Germinal center (tissue), 1 donor: ENCODE measurements at regions not wholly inside any gene's neighbourhood (a gene's known extent, or its start where the extent isn't known, plus 50 kb on each side); places are given as distances from the start of the nearest gene placed in this dataset.
"Not testable (repeated sequence)": the region's sequence is repeated elsewhere in the genome, so short reads cannot be mapped to it uniquely, and the experiment has no call there.

Experiments
- DNase-seq: peaks from one replicate; pipeline ENCODE4 v3.0.0; 2012; ENCODE audit warnings: mixed read lengths, low spot score

DNA sequence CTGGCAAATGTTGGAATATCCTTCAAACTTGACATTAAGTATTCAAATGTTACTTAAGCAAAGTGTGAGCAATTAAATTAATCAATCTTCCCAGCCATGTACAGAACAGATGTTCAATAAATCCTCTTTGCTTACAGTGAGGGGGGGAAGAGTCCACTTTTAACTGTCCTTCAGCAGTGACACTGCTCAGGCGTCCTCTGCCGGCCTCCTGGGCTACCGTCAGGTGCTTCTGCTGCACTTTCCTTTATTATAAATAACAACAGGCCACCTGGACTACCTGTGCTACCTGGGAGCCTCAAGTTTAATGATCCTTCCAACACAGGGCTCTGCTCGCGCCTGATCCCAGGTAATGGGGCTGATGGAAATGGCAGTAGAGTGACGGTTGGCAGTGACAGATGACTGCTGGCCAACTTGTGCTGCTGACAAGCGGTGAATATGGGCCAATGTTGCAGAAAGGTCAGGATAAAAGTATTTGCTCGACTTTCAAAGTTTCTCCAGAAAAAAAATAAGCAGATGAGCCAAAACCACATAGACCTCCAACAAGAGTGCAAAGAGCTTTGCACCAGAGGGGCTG is 460.0 kb upstream of the ZNF507 start:
- DNase-seq = no peak

DNA sequence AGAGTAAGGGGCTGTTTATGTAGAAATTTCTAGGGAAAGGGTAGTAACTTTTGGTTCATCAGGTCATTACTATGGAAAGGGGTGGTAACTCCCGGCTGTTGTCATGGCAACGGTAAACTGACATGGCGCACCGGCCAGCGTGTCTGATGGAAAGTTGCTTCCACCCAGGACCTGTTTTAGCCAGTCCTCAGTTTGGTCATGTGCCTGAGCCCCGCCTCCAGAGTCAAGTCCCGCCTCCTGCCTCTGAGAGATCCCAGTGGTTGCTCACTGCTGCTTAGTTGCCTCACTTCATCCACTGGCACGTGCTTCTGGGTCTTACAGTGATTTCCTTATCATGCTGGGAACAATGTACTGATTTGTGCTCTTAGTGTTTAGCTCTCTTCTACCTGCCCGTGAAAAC is 455.2 kb upstream of the ZNF507 start:
- no peak for DNase-seq

DNA sequence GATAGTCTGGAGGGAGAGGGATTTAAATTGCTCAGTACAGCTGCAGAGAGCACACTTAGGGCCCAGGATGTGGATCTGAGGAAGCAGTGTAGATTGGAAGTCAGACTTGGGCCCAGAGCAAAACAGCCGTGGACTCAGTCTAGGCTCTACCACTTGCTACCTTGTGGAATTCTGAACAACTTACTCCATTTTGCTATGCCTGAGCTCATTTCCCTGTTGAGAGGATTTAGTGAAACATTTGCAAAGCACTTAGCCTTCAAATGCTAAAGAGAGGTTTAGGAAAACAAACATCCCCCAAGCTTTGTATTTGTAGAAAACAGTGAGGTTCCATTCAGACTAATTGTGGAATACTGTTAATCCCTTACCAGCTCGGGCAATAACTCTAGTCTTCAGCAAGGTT is 453.4 kb upstream of the ZNF507 start:
- DNase-seq = no peak

DNA sequence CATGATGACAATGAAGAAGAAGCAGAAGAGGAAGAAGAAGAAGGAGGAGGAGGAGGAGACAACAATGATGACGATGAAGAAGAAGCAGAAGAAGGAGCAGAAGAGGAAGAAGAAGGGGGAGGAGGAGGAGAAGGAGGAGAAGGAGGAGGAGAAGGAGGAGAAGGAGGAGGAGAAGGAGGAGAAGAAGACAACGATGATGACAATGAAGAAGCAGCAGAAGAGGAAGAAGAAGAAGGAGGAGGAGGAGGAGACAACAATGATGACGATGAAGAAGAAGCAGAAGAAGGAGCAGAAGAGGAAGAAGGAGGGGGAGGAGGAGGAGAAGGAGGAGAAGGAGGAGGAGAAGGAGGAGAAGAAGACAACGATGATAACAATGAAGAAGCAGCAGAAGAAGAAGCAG is 451.9 kb upstream of the ZNF507 start:
- not testable (repeated sequence) for DNase-seq

DNA sequence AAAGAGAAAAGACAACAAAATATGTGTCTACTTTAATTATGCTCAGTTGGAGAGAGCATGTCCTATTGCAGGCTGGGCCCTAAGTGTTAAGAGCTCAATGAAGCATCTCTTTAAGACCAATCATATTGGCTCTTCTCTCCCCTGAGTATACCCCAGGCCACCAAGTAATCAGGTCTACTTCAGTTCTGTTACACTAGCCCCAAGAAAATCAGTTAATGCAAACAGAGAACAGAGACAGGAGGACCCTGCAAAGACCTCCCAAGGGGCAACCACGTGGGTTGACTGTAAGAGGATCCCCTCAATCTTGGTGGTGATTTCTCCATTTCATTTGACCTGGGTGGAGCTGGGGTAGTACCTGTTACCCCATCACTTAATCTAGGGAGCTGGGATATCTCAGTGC is 451.0 kb upstream of the ZNF507 start:
- no peak for DNase-seq

DNA sequence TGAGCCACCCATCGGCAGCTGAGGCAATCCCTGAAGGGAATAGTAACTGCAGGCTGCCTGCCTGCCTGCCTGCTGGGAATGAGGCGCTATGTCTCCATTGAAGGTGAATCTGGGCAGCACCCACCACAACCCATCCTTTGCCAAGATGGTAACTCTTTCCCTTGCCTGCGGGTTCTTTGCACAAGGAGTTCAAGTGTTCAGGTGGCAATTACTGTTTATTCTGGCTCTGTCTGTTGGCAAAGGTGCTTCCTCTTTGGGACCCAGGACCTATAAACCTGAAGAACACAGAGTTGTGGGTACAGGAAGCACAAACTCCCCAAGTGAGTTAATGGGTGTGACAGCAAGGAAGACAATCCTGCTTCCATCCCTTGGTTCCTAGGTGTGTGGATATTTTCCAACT is 448.1 kb upstream of the ZNF507 start:
- DNase-seq = no peak

DNA sequence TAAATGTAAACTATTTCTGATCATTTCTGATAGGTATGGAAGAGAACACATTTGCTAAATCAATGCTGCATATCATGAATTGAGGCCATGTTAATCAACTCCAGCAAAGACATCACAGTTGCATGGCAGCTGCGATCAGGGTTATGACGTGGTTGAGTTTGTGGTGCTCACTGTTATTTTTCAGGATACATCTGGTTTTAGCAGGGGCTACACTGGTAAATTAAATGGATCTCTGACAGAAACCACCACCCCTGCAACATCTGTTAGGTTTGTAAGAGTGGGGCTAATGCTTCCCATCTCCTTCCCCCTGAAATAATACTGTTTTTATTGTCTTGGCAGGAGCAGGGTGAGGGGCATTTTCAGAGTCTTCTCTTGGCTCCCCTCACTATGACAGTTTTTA is 444.4 kb upstream of the ZNF507 start:
- DNase-seq = no peak

DNA sequence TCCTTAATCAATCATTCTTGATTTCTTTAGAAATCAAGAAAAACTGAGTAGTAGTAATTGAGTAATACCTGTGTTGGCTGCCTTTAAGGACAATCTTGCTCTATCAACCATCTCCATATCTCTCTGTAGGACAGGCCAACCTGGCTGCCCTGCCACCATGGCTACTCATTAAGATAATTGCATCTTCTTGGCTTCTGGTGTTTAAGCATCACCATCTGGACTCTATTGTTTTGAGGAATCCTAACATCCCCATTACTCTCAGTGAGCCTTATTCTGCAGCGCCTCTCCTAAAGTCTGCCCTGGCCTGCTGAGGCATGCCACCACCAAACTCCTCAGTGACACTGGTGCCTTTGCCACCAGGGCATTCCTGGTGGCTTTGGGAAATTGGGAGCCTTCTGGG is 442.6 kb upstream of the ZNF507 start:
- DNase-seq = no peak

DNA sequence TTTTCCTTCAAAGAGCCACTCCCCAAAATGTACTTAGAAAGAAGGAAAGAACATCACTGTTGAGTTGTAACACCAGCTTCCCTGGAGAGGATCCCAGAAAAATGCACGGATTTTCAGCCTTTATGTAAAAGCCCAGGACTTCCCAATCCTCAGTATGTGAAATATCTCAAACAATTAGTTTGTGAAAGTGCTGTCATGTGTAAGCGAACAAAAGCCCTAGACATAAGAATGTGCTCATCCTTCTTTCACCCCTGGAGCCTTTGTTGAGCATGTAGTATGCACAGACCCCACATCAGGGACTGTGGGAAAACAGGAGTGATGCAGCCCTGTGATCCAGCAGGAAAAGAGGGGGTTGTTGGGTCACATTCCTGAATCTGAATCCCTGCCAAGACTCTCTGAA is 441.4 kb upstream of the ZNF507 start:
- no peak for DNase-seq

DNA sequence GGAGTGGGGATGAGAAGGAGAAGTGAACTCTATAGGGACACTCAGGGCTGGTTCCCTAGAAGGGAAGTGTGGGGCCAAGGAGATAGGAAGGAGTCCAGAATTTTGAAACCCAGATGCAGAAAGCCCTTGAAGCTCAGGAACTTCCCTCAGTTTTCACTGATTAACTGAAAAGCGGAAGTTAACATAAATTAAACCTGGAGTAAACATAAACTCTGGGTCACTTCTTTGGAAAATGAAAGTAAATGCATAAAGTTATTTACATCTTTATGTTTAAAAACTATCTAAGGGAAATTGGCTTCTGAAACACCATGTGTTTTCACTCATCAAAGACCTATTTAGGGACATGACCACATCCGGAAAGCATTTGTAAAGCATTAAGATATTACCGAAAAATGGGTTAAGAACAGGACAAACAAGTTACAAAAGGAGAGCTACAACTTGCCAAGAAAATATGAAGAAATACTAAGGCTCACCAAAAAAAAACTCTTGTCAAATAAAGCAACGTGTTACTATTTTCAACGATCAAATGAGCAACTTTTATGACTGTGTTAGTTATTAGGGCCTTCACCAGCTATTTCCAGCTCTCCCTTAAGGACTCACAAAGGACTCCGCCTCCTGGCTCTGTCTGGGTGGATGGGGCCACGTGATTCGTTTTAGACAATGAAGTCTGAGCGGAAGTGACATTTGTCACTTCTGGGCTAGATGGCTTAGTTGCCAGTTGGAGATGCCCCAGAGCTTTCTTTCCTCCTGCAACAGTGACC is 439.1 kb upstream of the ZNF507 start:
- DNase-seq = no peak

DNA sequence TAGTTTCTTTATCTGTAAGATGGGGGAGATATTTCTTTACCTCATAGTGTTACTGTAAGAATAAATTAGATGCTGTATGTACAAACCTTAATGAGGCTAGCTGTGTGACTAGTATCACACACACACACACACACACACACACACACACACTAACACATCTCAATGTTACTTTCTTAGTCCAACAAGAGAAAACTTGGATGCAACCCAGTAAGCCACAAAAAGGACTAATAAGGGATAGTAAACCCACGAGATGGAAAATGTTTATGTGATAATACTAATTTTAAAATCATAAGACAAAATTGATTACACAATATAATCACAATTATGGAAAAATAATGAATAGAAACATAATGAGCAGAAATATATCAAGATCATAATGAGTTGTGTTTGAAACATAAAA is 437.7 kb upstream of the ZNF507 start:
- no peak for DNase-seq

DNA sequence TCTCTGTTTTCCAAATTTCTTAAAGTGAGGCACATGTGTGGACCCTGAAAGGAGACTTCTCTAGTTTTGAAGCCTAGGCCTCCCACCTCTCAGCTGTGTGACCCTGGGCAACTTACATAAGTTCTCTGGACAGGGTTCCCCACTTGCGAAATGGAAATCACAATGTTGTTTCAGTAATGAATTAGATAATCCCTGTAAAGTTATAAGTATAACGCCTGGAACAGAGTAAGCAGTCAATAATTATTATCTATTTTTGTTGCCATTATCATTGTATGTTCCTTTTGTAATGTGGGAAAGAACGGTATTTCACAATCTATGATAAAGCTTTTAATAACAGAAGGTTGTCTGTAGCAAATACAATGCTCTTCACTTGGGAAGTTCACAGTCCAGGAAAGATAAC is 437.3 kb upstream of the ZNF507 start:
- DNase-seq = no peak

DNA sequence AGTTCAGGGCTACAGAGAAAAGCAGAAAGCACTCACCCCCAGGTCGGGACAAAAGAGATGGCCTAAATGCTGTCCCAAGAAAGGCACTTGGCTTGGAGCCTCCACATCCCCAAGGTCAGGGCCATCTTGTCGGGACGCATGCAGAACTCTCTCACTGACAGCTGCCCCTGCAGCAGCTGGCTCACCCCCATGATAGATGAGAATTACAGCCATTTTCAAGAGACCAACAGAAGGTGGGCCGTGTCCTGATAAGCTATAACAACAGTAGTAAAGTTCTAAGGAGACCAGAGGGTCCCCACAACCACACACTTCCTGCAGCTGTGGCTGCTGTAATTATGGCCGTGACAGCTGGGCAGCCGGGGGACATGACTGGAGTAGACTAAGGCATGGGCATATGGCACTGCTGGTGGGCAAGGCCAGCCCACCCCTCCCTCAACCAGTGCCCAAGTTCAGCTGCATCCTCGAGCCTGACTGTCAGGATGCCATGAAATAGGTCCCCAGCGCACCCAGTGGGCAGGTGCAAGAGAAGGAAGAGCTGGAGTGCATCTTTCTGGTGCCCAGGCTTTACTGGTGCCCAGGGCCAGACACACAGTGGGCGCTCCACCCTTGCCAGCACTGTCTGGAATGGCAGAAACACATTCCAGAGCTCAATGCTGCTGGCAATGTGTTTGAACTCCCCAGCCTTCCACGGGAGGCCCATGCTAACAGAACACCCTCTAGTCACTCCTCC is 436.7 kb upstream of the ZNF507 start:
- no peak for DNase-seq

DNA sequence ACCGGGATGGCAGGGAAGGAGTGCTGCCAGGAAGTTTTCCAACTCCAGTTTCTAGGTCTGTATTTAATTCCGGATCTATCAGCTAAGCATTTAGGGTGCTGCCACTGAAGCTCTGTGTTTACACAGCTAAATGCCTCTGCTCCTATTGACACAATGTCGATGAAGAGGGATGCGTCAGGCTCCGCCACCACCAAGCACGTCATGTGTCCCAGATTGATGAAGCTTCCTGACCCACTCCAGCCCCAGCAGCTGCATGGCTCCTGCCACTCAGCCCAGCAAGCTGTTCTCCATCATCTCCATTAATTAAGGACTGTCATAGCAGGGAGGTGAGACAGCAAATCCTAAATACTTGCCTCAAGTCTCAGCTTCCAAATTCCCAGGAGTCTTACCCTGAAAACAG is 435.2 kb upstream of the ZNF507 start:
- DNase-seq = no peak

DNA sequence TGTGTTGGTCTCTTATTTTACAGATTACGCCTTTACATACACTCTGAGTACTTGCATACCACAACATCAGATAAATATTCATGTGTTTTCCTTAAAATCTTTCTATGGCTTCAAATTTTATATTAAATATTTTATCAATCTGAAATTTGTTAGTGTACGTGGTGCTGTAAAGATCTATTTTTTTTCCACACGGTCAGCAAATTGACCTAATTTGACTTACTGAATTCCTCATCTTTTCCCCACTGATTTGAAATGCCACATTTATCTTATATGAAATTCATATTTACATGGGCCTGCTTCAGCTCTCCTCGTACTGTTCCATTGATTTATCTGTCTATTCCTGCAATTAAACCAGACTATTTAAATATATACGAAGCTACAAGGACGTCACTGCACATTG is 433.8 kb upstream of the ZNF507 start:
- DNase-seq = no peak

DNA sequence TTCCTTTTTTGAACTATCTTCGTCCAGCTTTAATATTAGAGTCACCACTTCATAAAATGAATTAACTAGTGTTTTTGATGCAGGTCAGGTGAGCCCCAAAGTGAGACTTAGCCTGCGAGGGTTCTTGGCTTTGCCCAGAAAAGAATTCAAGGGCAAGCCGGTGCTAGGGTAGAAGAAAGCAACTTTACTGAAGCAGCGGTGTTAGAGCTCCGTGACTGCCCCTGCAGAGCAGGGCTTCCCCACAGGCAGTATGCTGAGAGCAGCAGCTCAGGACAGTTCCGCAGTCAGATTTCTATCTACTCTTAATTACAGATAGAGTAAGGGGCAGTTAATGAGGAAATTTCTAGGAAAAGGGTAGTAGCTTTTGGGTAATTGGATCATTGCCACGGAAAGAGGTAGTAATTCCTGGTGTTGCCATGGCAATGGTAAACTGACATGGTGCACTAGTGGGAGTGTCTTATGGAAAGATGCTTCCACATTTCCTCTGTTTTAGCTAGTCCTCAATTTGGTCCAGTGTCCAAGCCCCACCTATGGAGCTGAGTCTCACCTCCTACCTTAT is 432.2 kb upstream of the ZNF507 start:
- no peak for DNase-seq

DNA sequence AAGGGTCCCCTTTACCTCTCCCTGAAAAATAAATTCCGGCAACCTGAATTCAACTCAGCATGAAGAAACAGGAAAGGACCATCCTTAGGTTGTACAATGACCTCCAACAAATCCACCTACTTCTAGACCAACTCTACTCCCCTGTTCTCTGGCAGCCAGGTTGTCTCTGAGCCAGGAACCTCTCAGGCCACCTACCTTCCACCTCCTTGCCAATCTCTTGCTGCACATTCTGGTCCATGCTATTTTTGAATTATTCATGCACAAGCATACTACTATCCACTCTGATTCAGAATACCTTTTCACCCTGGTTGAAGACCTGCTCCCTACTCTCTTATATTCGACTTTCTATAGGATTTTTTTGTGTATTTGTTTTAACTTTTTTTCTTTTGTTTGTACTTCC is 415.0 kb upstream of the ZNF507 start:
- DNase-seq = no peak

DNA sequence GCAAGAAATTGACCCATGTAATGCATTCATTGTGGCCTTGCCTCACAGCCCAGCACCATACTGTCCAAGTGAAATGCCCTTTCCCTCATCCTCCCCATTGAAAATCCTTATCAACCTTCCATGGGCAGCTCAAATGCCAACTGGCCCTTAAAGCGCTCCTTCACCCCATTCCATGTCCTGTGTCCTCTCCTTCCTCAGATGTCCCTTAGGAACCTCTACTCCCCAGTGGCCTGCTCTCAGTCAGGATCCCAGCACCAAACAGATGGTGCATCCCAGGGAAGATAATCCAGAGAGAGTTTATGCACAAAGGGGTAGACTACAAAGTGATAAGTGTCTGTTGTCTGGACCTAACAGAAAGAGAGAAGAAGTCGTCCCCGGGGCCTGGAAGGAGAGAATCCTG is 407.4 kb upstream of the ZNF507 start:
- no peak for DNase-seq

DNA sequence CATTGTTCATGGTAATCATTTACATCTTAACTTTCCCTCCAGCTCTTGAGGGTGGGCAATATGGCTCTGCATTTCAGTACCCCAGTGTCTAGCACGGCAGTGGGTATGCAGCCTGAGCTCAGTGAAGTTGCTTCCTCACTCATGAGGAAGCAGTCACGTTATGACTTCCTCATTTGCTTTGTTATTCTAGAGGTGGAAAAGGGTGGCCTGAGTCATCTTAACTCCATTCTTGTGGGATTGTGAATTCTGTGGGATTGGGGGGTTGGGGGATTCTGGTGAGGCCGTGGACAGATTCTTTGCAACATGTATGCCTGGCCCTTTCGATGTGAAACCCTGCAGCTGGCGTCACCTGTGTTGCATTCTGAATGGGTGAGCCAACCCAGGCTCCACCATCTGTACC is 406.7 kb upstream of the ZNF507 start:
- no peak for DNase-seq

DNA sequence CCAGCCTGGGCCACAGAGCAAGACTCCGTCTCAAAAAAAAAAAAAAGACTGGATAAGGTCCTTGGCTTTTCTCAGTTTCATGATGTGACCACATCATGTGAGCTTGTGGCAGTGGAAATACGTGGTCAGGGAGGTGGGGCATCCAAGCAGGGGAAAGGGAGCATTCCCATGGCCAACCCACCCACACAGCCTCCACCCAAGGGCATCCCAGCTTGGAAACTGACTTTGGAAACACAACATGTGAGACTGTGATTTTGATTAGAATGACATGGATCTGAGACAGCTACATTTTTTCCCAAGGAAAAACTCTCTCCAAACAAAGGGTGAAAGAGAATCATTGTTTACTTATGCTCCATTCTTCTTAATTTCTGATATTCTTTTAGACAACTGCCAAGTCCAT is 405.0 kb upstream of the ZNF507 start:
- no peak for DNase-seq

DNA sequence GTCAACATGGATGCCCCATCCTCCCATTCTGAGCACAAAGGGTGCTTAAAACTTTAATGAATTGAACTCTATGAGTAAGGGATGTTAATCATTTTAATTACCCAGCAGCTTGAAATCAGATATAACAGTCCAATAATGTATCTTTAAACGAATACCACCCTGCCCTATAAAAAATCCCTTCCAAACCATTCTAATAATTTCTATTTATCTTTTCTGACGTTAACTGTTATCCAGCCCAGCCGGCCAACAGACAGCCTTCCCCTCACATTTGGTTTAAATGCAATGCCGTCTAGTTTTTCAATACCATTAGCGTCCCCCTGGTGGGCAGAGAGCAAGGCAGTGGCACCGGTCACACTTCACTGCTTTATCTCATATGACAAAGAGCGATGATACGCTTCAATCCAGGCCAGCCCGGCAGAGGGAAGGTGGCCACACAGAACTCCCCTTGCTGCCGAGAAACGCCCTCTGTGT is 402.2 kb upstream of the ZNF507 start:
- no peak for DNase-seq

DNA sequence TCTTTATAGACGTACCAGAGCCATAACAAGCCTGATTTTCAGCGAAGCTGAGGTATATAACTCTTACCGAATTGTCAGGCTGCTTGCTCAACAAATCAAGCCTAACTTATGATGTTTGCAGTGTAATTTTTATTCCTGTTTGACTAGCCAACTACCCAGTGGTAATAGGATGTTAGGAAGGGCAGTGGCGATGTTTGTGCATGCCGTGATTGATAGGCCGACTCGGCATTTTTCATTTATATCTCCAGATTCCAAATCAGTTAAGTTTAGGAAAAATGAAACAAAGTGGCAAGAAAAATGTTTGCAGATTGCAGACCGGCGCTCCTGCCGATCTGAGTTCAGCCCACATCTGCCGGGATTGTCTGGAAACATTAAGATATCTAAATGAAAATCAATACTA is 401.6 kb upstream of the ZNF507 start:
- no peak for DNase-seq

DNA sequence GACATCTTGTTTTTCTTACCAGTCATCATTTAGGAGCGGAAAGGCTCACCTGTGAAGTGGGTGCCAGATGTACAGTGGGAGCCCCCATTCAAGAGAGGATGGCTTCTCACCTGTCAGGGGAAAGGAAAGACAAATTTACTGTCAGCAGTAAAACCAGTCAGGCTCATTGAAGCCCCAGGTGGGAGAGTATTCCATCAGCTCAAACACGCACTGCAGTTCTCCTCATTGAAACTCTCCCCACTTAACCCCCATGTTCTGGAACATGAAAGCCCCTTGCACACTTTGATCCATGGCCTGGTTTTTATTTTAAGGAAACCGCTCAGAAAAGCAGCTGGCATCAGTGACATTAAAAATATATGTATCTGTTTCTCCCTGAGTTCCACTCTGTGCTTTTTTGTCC is 401.1 kb upstream of the ZNF507 start:
- DNase-seq = no peak
